IPS-NIHi7 (cell line): ENCODE measurements at regions not wholly inside any gene's neighbourhood (a gene's known extent, or its start where the extent isn't known, plus 50 kb on each side); places are given as distances from the start of the nearest gene placed in this dataset.
"Not testable (repeated sequence)": the region's sequence is repeated elsewhere in the genome, so short reads cannot be mapped to it uniquely, and the experiment has no call there.

Experiments used
- DNase-seq: peaks from one replicate; pipeline ENCODE4 v3.0.0; 2012; ENCODE audit warnings: mixed read lengths; ENCODE audit errors: extremely low spot score

GRCh38 chr12:42030588-42030987 is 114.1 kb downstream of the GXYLT1 start:
- no peak for DNase-seq

GRCh38 chr12:42027546-42027945 is 117.1 kb downstream of the GXYLT1 start:
- DNase-seq = no peak

DNA sequence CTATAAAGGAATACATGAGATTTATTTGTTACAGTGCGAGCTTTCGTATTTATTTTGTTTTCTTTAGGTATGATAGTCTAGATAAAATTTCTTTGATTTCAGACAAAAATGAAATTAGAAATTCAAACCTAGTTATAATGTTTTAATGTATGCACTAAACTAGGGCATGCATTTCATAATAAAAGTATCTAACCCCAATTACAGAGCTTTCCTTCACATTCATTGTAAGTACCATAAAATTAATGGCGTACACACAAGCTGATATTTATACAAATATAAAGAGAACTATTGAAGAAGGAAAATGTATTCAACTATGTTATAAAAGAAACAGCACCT is 120.2 kb downstream of the GXYLT1 start:
- no peak for DNase-seq

GRCh38 chr12:42023733-42024494 is 120.8 kb downstream of the GXYLT1 start:
- DNase-seq = peak; percentile 82

- not testable (repeated sequence) for DNase-seq
Observed at GRCh38 chr12:42021937-42022336, 122.7 kb downstream of the GXYLT1 start.

GRCh38 chr12:42021469-42021868 is 123.2 kb downstream of the GXYLT1 start:
- no peak for DNase-seq

GRCh38 chr12:42020226-42020625 is 124.4 kb downstream of the GXYLT1 start:
- DNase-seq = no peak

- no peak for DNase-seq
Observed at GRCh38 chr12:42019746-42020145, 124.9 kb downstream of the GXYLT1 start.

DNA sequence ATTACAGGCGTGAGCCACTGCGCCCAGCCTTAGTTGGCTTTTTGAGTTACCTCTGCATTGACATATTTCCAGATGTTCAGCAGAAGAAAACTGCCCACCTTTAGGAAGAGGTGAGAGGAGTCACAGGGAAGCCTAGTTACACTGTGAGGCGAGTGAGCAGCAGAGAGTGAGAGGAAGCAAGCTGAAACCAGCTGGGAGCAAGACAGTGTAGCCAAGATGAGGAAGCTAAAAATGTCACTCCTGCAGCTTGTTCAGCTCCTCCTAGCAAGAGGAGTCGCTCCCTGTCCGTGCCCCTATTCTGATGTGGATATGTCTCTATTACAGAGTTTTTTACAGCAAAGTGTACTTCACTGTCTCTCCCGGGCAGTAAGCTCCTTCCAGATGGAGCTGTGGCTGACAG is 127.6 kb downstream of the GXYLT1 start:
- no peak for DNase-seq

DNA sequence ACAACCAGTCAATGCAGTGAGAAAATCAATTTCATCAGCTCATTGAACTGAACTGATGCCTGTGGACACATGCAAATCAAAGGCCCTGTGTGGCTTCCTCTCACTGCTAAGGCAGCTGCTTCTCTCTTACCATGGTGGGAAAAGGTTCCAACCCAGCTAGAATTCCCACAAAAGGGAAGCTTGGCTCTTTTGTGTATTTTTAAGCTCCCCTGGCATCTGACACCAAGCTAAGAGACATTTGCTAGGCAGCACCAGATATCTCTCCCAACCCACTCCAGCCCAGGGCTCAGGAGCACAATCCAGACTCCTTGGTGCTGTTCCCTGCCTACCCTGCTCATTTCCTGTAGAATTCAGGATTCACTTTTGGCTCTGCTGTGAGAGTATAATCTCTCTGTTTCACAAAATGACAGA is 129.6 kb downstream of the GXYLT1 start:
- no peak for DNase-seq

DNA sequence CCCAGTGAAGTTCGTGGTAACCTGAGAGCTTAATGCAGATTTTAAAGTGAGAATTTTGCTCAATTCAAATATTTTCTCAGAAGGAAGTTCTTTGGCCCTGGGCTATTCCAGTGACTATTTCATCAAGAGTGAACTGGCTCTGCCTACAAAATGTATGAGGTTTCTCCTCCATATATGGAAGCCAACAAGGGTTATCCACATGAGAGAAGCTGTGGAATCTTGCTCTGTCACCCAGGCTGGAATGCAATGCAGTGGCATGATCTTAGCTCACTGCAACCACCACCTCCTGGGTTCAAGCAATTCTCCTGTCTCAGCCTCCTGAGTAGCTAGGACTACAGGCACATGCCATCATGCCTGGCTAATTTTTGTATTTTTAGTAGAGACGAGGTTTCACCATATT is 132.2 kb downstream of the GXYLT1 start:
- DNase-seq = not testable (repeated sequence)

GRCh38 chr12:42010715-42011114 is 134.0 kb downstream of the GXYLT1 start:
- no peak for DNase-seq

DNA sequence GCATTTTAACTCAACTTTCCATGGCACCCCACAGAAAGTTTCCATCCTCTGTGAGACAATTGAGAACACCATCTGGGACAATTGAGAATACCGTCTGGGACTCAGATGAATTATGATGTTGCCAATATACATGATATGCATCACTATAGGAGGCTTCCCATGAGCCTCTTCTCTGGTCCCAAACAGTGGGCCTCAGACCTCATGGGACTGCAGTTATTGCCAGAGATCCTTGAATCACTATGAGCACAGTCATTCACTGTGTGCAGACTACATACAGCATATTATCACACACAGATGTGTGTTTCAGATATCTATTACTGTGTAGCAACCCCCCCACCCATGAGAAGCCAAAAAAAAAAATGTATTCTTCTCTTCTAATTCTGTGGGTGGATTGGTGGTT is 134.4 kb downstream of the GXYLT1 start:
- no peak for DNase-seq

- no peak for DNase-seq
Observed at GRCh38 chr12:42008996-42009395, 135.7 kb downstream of the GXYLT1 start.

GRCh38 chr12:42003031-42003430 is 141.6 kb downstream of the GXYLT1 start:
- no peak for DNase-seq

GRCh38 chr12:42002563-42002962 is 142.1 kb downstream of the GXYLT1 start:
- DNase-seq = no peak

GRCh38 chr12:41998436-41998835 is 146.2 kb downstream of the GXYLT1 start:
- DNase-seq = no peak

DNA sequence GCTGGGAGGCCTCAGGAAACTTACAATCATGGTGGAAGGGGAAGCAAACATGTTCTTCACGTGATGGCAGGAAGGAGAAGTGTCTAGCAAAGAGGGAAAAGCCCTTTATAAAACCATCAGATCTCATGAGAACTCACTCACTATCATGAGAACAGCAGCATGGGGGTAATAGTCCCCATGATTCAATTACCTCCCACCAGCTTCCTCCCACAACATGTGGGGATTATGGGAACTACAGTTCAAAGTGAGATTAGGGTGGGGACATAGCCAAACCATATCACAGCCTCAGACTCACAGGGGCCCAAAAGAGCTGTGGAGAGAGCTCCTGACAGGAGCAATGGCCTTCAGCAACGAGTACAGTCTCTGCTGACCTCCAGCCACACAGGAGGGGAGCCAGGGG is 151.4 kb downstream of the GXYLT1 start:
- no peak for DNase-seq

GRCh38 chr12:41992692-41993215 is 151.9 kb downstream of the GXYLT1 start:
- no peak for DNase-seq

DNA sequence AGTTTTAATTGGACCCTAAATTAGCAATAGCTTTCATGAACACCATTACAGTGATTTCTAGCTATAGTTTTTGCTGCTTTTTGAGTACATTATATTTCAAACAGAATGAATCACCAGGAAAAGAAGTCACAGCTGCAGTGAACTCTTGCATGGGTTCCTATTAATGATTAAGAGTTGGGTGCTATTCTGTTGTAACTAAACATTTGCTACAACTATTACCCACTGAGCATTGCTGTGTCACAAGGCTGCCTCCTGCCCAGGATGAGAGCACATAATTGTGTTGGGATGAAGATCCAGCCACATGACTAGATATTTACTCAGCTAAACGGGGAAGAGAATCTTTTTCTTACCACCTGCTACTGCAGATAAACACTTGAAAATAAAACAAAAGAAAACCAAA is 152.7 kb downstream of the GXYLT1 start:
- DNase-seq = no peak

GRCh38 chr12:41988715-41989114 is 156.0 kb downstream of the GXYLT1 start:
- no peak for DNase-seq

- DNase-seq = not testable (repeated sequence)
Observed at GRCh38 chr12:41986513-41986912, 158.2 kb downstream of the GXYLT1 start.

DNA sequence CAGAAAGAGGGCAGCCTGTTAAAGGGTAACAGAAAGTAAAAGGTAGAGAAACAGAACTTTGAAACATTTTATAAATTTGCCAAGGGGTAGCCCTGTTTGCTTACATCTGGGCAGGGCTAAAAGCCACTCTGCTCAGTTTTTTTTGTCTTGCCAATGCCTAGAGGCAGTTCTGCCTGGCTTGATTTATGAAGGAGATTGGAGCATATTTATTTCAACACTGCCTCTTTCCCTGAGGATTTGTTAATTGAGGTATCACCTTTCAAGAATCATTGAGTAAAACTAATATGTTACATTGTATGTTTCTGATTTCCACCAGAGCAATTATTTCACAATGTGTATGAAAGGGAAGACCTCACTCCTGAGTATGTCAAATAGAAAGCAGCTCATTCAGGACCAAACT is 160.8 kb downstream of the GXYLT1 start:
- DNase-seq = no peak

DNA sequence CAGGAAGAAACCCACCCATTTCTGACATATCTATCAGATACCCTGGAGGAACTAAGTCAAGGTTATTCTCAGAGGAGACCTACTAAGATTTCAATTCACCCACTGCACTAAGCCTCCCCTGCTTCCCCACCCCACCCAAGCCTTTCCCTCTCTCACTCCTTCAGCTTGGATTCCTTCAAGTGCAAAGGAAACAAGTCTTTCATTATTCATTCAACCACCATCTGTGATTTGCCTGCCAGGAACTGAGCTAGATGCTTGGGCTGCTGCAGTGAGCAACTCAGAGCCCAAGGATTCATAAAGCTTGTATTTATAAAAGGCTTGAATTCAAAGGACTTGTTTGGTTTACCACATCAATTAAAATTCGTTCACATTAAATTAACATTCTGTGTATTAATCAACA is 161.3 kb downstream of the GXYLT1 start:
- DNase-seq = peak; percentile 26
